ENCODE measurements at regions not wholly inside any gene's neighbourhood (a gene's known extent, or its start where the extent isn't known, plus 50 kb on each side); places are given as distances from the start of the nearest gene placed in this dataset.

GRCh38 chr13:59527500-59527899 is 636.2 kb downstream of the DIAPH3 start:
- no peak for DNase-seq

GRCh38 chr13:59531571-59532091 is 632.1 kb downstream of the DIAPH3 start:
- no peak for DNase-seq

- no peak for DNase-seq
These were observed 631.3 kb downstream of the DIAPH3 start for GRCh38 chr13:59532405-59532804.

- no peak for DNase-seq
These were observed 629.9 kb downstream of the DIAPH3 start for GRCh38 chr13:59533561-59534555.

- no peak for DNase-seq
These were observed 628.9 kb downstream of the DIAPH3 start for GRCh38 chr13:59534806-59535205.

GRCh38 chr13:59537500-59537899 is 626.2 kb downstream of the DIAPH3 start:
- DNase-seq = no peak

GRCh38 chr13:59538512-59538911 is 625.2 kb downstream of the DIAPH3 start:
- no peak for DNase-seq

GRCh38 chr13:59542303-59542702 is 621.4 kb downstream of the DIAPH3 start:
- DNase-seq = no peak

- DNase-seq = no peak
These were observed 620.3 kb downstream of the DIAPH3 start for GRCh38 chr13:59543418-59543817.

GRCh38 chr13:59545007-59545406 is 618.7 kb downstream of the DIAPH3 start:
- no peak for DNase-seq

- no peak for DNase-seq
These were observed 617.5 kb downstream of the DIAPH3 start for GRCh38 chr13:59546178-59546577.

- no peak for DNase-seq
These were observed 615.8 kb downstream of the DIAPH3 start for GRCh38 chr13:59547950-59548349.

GRCh38 chr13:59562924-59563323 is 600.8 kb downstream of the DIAPH3 start:
- DNase-seq = no peak

- no peak for DNase-seq
These were observed 597.2 kb downstream of the DIAPH3 start for GRCh38 chr13:59566561-59566960.

GRCh38 chr13:59568306-59568705 is 595.4 kb downstream of the DIAPH3 start:
- DNase-seq = no peak

GRCh38 chr13:59570204-59570603 is 593.5 kb downstream of the DIAPH3 start:
- DNase-seq = no peak

- no peak for DNase-seq
These were observed 579.6 kb downstream of the DIAPH3 start for GRCh38 chr13:59584101-59584500.

- DNase-seq = no peak
These were observed 578.7 kb downstream of the DIAPH3 start for GRCh38 chr13:59584761-59585670.

- no peak for DNase-seq
These were observed 576.7 kb downstream of the DIAPH3 start for GRCh38 chr13:59587030-59587429.

GRCh38 chr13:59587971-59588716 is 575.6 kb downstream of the DIAPH3 start:
- no peak for DNase-seq

GRCh38 chr13:59588717-59589067 is 575.0 kb downstream of the DIAPH3 start:
- DNase-seq = no peak

- DNase-seq = no peak
These were observed 561.7 kb downstream of the DIAPH3 start for GRCh38 chr13:59601993-59602392.

GRCh38 chr13:59603646-59604045 is 560.1 kb downstream of the DIAPH3 start:
- DNase-seq = no peak
